ENCODE measurements at regions not wholly inside any gene's neighbourhood (a gene's known extent, or its start where the extent isn't known, plus 50 kb on each side); places are given as distances from the start of the nearest gene placed in this dataset.

DNA sequence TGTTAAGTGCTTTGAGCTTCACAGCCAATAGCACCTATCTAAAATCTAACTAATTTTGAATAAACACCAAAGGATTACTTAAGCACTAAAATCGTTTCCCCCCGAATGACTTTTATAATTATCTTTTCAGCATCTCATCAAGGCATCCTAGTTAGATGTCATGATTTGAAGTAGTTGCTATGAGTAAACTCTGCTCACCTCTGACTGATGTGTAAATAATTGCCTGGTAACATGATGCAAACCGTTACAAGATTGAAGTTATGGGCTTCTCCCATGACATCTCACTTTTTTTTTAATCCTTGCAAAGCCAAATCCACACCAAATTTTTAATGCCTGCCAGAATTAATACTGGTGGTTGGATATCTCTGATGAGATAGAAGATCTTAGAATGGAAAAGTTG is 377.1 kb downstream of the PRDM5 start:
- TF ChIP-seq, protein P1, sequence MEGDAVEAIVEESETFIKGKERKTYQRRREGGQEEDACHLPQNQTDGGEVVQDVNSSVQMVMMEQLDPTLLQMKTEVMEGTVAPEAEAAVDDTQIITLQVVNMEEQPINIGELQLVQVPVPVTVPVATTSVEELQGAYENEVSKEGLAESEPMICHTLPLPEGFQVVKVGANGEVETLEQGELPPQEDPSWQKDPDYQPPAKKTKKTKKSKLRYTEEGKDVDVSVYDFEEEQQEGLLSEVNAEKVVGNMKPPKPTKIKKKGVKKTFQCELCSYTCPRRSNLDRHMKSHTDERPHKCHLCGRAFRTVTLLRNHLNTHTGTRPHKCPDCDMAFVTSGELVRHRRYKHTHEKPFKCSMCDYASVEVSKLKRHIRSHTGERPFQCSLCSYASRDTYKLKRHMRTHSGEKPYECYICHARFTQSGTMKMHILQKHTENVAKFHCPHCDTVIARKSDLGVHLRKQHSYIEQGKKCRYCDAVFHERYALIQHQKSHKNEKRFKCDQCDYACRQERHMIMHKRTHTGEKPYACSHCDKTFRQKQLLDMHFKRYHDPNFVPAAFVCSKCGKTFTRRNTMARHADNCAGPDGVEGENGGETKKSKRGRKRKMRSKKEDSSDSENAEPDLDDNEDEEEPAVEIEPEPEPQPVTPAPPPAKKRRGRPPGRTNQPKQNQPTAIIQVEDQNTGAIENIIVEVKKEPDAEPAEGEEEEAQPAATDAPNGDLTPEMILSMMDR (IDR thresholded peaks at IDR 0.05), result no peak
- no peak for TF ChIP-seq POLR2A (IDR thresholded peaks at IDR 0.05)
